Pancreas (tissue), 10 donors: ENCODE measurements at regions not wholly inside any gene's neighbourhood (a gene's known extent, or its start where the extent isn't known, plus 50 kb on each side); places are given as distances from the start of the nearest gene placed in this dataset.

Source experiments
- ATAC-seq, 4 donors: fragments of 200-7000 bp; cut with Tn5 transposase; one replicate each; pipeline versions ENCODE4 v1.8.0 to v1.9.1; 2020; ENCODE audit warnings: mild to moderate bottlenecking in 4 of 4, moderate library complexity in 4 of 4
- DNase-seq, 6 donors: peaks; one replicate each; pipeline ENCODE4 v3.0.0-alpha.2; 2020
- FAIRE-seq: peaks from 2 replicates; lab custom pipeline; 2012; peaks lifted over from hg19 to GRCh38; lab: Jason Lieb, UNC
- H3K27ac ChIP-seq, 4 donors: fragments of 200-600 bp; sonication (generic); 1 replicate in 3 of 4; 2 replicates in 1 of 4; pipeline versions ENCODE4 v1.5.0 to v1.8.0; 2020
- H3K27me3 ChIP-seq, 4 donors: fragments of 200-600 bp; one replicate each; pipeline ENCODE4 v1.8.0; 2021
- H3K36me3 ChIP-seq, 3 donors: fragments of 200-600 bp; sonication (generic) in 1 of 3; one replicate each; pipeline versions ENCODE4 v1.5.0 to v1.8.0; 2020 to 2021
- H3K4me1 ChIP-seq, 3 donors: fragments of 200-600 bp; one replicate each; pipeline ENCODE4 v1.8.0; 2021
- H3K4me3 ChIP-seq, 4 donors: fragments of 200-600 bp; sonication (generic) in 2 of 4; one replicate each; pipeline versions ENCODE4 v1.5.0 to v1.8.0; 2020 to 2021
- H3K9me3 ChIP-seq, 4 donors: fragments of 200-600 bp; one replicate each; pipeline ENCODE4 v1.8.0; 2021
- CTCF ChIP-seq, 4 donors: fragments of 200-600 bp; sonication (generic) in 3 of 4; IDR thresholded peaks; one replicate each; pipeline versions ENCODE4 v1.5.0 to v1.8.0; 2021; ENCODE audit warnings: antibody characterized with exemption in 4 of 4
- WGBS, 2 donors: extraction: QIAGEN DNeasy Blood & Tissue Kit; methylation state at CpG; one replicate each; pipeline ENCODE4 v1.1.7; 2013; 5-methylcytosine and 5-hydroxymethylcytosine counted together
- intact Hi-C, 3 donors: fragments of 100-400 bp; cut with DNase I; formaldehyde crosslinking; loops; one replicate each; pipeline versions ENCODE4 v1.11.1 to v1.14.2; 2022
- donor health status: healthy with polysubstance abuse.
- donor health status: DM: no; HTN: no; CAD: no; lungs with moderate emphysema.
- donor health status: DM: no; HTN: no; CAD: no.
- donor health status: control.
- donor health status: control.
- donor health status: Bipolar disorder and iron deficiency.
- donor health status: DM: yes; HTN: yes; CAD: no.
- donor health status: DM: no; HTN: no; CAD: no.
- donor health status: DM: no; HTN: no; CAD: no.
- donor health status: DM: yes; HTN: yes; CAD: no.

- Histone ChIP-seq H3K36me3 (no peaks in the 10 kb centered on the region), H3K27ac (no peak overlapping the region), H3K27me3 (no peaks in the 10 kb centered on the region), H3K4me1 (no peaks in the 10 kb centered on the region), H3K9me3 (no peaks in the 10 kb centered on the region), H3K4me3 (no peak overlapping the region)
- 80 to 89% methylated on average over 6 of the region's 6 CpGs for WGBS, 2 donors
- no peak for DNase-seq
- FAIRE-seq: no peak
- no peak for ATAC-seq
- no peak for TF ChIP-seq CTCF (IDR thresholded peaks at IDR 0.05)
- intact Hi-C loops: no loop called here
These were observed 70.0 kb upstream of the RAD23B start for GRCh38 chr9:107213080-107213479.

GRCh38 chr9:107213561-107214028 is 69.5 kb upstream of the RAD23B start:
- ATAC-seq: peak in 3 of 4 donors; percentile 37 to 74 (median 49)

GRCh38 chr9:107214381-107214780 is 68.7 kb upstream of the RAD23B start:
- TF ChIP-seq CTCF (IDR thresholded peaks at IDR 0.05): no peak
- Histone ChIP-seq H3K27me3 (no peaks in the 10 kb centered on the region), H3K9me3 (no peaks in the 10 kb centered on the region), H3K4me1 (no peaks in the 10 kb centered on the region), H3K36me3 (no peaks in the 10 kb centered on the region), H3K27ac (no peak overlapping the region), H3K4me3 (no peak overlapping the region)
- intact Hi-C loops: no loop called here
- DNase-seq: no peak
- no peak for ATAC-seq
- no peak for FAIRE-seq
- WGBS, 2 donors: 71 to 85% methylated on average over 3 of the region's 3 CpGs

More at GRCh38 chr9:107213561-107214028, 69.5 kb upstream of the RAD23B start:
- no peak overlapping the region for H3K4me3 ChIP-seq
- H3K9me3 ChIP-seq: no peaks in the 10 kb centered on the region
- TF ChIP-seq CTCF (IDR thresholded peaks at IDR 0.05): no peak
- no peak for DNase-seq
- H3K4me1 ChIP-seq: no peaks in the 10 kb centered on the region
- FAIRE-seq: no peak
- WGBS, 2 donors: 79 to 81% methylated on average over 6 of the region's 6 CpGs
- no peaks in the 10 kb centered on the region for H3K36me3 ChIP-seq
- intact Hi-C loops: no loop called here
- H3K27me3 ChIP-seq: no peaks in the 10 kb centered on the region
- no peak overlapping the region for H3K27ac ChIP-seq

GRCh38 chr9:107214915-107215314 is 68.2 kb upstream of the RAD23B start:
- ATAC-seq: no peak
- WGBS, 2 donors: 75 to 84% methylated on average over 2 of the region's 2 CpGs

More at GRCh38 chr9:107214915-107215314, 68.2 kb upstream of the RAD23B start:
- DNase-seq (no peak), FAIRE-seq (no peak)
- Histone ChIP-seq H3K27ac (no peak overlapping the region), H3K4me3 (no peak overlapping the region), H3K9me3 (no peaks in the 10 kb centered on the region), H3K27me3 (no peaks in the 10 kb centered on the region), H3K36me3 (no peaks in the 10 kb centered on the region), H3K4me1 (no peaks in the 10 kb centered on the region)
- no peak for TF ChIP-seq CTCF (IDR thresholded peaks at IDR 0.05)
- intact Hi-C loops: no loop called here
